ENCODE measurements at regions not wholly inside any gene's neighbourhood (a gene's known extent, or its start where the extent isn't known, plus 50 kb on each side); places are given as distances from the start of the nearest gene placed in this dataset.

GRCh38 chr17:72479113-72479512 lies 358.3 kb downstream of the SOX9 start:
- DNase-seq, result peak; percentile 28

DNA sequence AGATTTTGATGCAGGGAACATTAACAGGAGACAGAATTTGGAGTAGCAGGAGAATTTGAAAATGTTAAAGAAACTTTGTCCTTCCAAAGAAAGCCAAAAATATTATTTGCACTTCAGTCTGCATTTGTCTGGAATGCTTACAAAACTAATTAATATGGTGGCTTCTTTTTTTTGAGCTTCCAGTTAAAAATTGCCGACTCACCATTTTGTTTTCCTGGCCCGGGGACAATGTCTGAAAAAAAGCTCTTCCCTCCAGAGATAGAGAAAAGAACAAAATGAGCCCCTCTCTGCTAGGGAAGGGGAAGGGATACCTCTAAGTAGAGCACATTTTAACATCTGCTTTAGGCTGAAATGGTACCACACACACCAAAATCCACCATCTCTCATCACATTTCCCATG lies 360.8 kb downstream of the SOX9 start:
- no peak for DNase-seq

GRCh38 chr17:72485596-72485995 lies 364.8 kb downstream of the SOX9 start:
- no peak for DNase-seq

DNA sequence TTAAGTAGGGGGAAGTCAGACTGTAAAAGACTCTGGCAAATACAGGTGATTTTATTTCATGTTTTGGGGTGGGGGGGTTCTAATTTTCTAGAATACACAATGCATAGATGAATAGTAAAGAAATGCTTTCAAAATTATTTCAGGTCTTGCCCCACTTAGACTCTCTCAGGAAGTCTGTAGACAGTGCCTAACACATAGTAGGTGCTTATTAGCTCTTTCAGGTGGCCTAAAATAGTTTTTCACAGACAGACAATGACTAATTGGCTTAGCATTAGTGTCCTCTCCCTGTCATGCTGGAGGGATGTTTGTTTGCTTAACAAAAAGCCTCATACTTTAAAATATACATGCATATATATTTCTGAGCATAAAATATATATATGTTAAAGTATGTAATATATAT lies 366.0 kb downstream of the SOX9 start:
- no peak for DNase-seq

- no peak for DNase-seq
Observed at GRCh38 chr17:72487731-72488494, 367.1 kb downstream of the SOX9 start.

DNA sequence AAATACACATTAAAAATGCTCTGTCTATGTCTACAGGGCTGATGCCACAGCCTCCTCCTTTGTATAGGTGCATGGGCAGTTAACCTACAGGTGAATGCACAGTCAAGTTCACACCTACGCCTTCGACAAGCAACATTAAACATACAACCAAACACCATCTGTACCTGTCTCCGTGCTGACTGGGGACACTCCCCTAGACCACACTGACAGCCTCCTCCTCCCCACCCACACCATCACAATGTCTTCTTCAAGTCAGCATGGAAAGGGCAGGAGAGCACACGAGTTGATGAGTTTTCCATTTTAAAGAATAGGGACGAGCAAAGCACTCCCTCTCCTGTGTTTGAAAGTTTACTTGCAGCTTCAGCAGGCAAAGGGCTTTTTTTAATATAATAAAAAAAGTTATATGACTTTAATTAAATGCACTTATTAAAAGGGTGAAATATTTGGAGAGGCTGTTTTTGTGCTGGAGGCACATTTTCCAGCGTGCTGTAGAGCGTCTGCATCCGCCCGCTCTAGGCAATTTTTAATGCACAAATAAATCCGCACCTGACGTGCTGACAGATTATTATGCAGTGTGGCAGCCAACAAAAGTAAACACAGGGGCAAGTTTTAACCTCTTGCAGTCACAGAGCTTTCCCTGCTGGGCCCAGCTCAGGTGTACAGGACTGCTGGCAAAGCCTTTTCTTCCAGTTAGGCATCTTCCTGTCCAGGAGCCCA lies 367.9 kb downstream of the SOX9 start:
- DNase-seq, result peak; percentile 68

DNA sequence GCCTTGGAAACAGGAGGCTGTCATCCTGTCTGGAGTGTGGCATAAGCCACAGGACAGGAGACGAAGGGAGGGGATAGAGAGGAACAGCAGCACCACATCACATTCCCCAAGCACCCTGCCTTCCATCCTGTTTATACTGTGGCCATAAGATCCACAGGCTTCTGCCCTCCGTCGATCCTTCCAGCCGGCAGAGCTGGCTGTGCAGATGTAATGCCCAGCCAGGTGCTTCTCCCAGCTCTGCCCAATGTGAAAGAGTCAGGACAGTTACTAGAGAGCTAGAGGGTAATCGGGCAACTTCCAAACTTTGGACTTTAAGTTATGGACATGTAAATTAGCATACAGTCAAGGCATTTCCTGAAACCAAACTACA lies 368.4 kb downstream of the SOX9 start:
- DNase-seq, result no peak

- no peak for DNase-seq
Observed at GRCh38 chr17:72491102-72491501, 370.3 kb downstream of the SOX9 start.

GRCh38 chr17:72492494-72492893 lies 371.7 kb downstream of the SOX9 start:
- DNase-seq, result no peak

DNA sequence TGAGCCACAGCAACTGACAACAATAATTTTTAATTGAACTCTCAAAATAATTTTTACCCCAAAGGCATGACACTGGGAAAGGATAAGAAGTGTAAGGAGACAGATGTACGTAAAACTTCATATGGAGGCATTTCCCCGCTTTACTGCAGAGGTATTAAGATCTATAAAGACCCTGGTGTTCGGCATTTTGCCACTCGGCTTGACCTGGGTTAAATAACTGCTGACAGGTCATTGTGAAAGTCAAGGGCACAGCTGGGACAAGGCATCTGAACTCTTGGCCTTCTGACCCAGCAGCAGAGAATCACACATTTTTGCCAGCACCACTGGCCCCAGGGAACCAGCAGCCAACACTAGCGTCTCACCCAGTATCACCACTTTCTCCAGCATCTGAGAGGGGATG lies 372.1 kb downstream of the SOX9 start:
- no peak for DNase-seq

DNA sequence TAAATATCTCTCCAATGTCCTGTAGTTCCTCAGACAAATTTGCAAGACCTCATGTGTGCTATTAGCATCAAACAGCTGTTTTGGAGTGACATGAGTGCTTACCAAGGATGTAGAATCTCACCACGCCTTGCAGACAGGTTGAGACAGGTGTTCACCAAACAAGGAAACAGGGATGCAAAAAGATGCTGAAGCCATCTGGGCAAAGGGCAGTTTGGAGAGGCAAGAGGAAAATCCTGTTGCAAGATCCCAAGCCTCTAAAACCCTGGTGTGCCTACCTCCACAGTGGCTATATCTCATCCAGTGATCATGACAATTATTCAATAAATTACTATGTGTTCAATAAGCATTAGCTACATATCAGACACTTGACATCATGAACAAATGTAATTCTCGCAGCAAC lies 373.7 kb downstream of the SOX9 start:
- peak; percentile 33 for DNase-seq

DNA sequence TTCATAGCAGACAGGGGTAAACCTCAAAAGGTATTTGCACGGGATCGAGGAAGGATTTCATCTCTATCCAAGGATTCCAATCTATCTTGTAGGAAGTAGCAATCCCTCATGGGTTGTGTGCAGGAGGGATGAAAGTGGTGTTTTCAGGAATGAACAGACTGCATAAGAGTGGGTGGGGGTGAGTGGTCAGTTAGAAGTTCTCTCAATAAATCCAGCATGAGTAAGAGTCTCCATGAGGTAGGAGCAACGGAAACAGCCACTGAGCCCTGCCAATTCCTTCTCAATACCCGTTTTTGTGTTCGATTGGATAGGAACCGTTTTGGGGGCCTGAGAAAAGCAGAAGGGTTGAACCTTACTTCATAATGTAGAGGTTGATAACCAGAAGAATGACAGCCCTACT lies 375.6 kb downstream of the SOX9 start:
- no peak for DNase-seq

DNA sequence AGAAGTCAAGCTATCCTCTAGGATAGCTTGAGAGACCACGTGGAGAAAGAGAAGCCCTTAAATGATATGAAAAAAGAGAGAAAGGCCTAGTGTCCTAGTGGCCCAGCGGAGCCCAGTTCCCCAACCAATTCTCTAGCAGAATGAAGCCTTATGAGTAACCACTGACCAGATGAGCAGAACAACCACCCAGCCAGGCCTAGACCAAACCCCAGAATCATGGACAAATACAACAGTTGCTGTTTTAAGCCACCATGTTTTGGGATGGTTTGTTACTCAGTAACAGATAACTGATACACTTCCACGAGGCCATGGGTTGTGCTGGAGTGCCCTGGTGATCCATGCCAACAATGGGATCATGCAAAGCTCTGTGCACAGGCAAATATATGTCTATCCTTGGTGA lies 377.1 kb downstream of the SOX9 start:
- no peak for DNase-seq

- DNase-seq, result peak; percentile 49
Observed at GRCh38 chr17:72498364-72499210, 377.8 kb downstream of the SOX9 start.

DNA sequence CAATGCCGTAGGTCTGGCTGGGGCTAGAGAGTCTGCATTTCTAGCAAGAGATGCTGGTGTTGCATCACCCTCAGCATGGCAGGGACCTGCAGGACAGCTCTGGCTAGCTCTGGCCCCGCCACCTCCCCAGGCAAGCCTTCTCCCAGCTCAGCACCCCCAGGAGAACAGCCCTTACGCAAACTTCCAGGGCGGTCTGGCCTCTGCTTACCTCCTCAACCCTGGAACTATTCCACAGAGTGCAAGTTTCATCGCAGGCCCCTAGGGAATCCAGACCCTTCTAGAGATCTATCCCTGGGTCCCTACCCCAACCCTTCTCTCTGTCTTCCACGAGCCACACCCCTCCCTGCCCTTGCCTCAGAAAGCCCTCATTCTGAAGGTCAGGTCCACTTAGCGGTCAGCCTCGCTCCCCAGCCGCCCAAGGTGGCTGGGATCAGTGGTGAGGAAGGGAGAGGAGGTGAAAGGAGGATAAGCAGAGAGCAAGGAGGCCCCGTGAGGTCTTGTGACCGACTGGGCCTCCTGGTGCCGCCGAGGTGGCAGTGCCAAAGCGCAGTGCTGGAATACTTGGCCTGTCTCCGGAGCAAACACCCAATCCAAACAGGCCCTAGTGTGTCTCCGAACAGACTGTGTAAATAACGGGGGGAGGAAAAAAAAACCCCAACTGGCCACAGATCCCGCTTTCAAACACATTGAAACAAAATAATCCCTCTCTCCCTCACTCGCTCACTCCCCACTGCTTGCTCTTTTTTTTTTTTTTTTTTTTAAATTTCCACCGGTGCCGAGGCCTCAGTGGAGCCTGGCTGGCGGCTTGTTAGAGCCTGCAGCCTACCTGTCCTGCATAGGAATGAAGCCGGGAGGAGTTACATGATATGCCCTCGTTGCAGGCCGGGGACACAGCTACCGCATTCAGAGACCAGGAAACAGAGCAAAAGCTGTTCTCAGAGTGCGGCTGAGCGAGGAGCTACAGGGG lies 380.9 kb downstream of the SOX9 start:
- peak; percentile 49 for DNase-seq

GRCh38 chr17:72502371-72503341 lies 381.8 kb downstream of the SOX9 start:
- DNase-seq, result no peak

- DNase-seq, result no peak
Observed at GRCh38 chr17:72503556-72503955, 382.7 kb downstream of the SOX9 start.

DNA sequence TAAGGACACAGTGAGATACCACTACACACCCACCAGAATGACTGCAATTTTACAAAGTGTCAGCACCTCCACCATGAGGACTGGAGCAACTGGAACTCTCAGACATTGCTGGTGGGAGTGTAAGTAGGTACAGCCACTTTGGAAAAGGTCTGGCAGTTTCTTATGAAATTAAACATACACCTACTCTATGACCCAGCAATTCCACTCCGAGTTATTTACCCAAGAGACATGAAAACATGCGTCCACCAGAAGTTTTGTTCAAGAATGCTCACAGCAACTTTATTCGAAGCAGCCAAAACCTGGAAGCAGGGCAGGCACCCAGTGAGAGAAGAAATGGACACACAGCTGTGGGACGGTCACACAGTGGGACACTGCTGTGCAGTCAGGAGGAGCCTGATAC lies 384.0 kb downstream of the SOX9 start:
- DNase-seq, result no peak

DNA sequence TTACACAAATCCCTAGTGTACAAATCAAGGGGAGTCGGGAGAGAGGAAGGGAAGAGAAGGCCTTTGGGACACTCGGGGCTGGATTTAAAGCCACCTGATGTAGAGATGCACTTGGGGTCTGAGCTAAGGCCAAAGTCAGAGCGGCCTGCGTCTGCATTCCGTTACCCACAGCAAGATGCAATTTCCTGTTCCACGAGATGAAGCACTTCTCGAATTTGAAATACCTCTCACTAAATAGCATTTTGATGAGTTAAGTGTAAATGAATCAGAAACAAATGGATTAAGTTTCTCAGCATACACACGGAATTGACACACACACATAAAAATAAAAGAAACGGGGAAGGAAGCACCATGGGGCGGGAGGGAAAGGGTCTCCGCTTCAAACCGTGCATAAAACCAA lies 386.0 kb downstream of the SOX9 start:
- DNase-seq, result no peak

GRCh38 chr17:72507370-72507769 lies 386.6 kb downstream of the SOX9 start:
- no peak for DNase-seq

GRCh38 chr17:72510351-72511016 lies 389.7 kb downstream of the SOX9 start:
- no peak for DNase-seq
